ENCODE measurements at regions not wholly inside any gene's neighbourhood (a gene's known extent, or its start where the extent isn't known, plus 50 kb on each side); places are given as distances from the start of the nearest gene placed in this dataset.

- H3F3A ChIP-seq (ENCODE audit: low read length, unreplicated experiment), result no peaks in the 10 kb centered on the region
- BruUV-seq (replicated peaks), result no TSS peak
- no peaks in the 10 kb centered on the region for H3K4me1 ChIP-seq (ENCODE audit: insufficient read depth, low read length)
- H3K9me3 ChIP-seq (ENCODE audit: low read length), result no peaks in the 10 kb centered on the region
- H4K20me1 ChIP-seq (ENCODE audit: low read length), result no peaks in the 10 kb centered on the region
- H3K4me2 ChIP-seq (ENCODE audit: low read length), result no peak overlapping the region
- intact Hi-C loops (cut with micrococcal nuclease), result no loop called here
- no peaks in the 10 kb centered on the region for H3K79me2 ChIP-seq (ENCODE audit: low read length)
- no peak overlapping the region for H2AFZ ChIP-seq (ENCODE audit: low read length)
- DNase-seq, result no peak
- no peak overlapping the region for H3K4me3 ChIP-seq (ENCODE audit: low read length)
- no peaks in the 10 kb centered on the region for H3K36me3 ChIP-seq (ENCODE audit: low read depth, low read length)
- H3K9me2 ChIP-seq (replicated peaks; ENCODE audit: low read length), result no peaks in the 10 kb centered on the region
- H3K27ac ChIP-seq (ENCODE audit: low read length), result no peak overlapping the region
- ATAC-seq, result no peak
- no peaks in the 10 kb centered on the region for H3K27me3 ChIP-seq (ENCODE audit: low read length)
- TF ChIP-seq EZH2 (IDR thresholded peaks at IDR 0.05; ENCODE audit: low read length, unreplicated experiment) (no peak), EZH2phosphoT487 (IDR thresholded peaks at IDR 0.05; ENCODE audit: borderline replicate concordance, low read length) (no peak), CTCF (conservative IDR thresholded peaks at IDR 0.05; ENCODE audit: low read depth, low read length) (no peak)
- no peak overlapping the region for H3K9ac ChIP-seq (ENCODE audit: low read length)
- ChIA-PET POLR2A (ENCODE audit: unreplicated experiment) (no interaction called here), CTCF (no interaction called here)
Measured at GRCh38 chr6:129967427-129967826, 51.0 kb upstream of the L3MBTL3 start.

- CTCF ChIA-PET, result no interaction called here
- TF ChIP-seq EZH2phosphoT487 (IDR thresholded peaks at IDR 0.05; ENCODE audit: borderline replicate concordance, low read length), result no peak
- no peak for DNase-seq
- Histone ChIP-seq H3F3A (ENCODE audit: low read length, unreplicated experiment) (no peaks in the 10 kb centered on the region), H3K27ac (ENCODE audit: low read length) (no peak overlapping the region), H3K4me2 (ENCODE audit: low read length) (no peak overlapping the region), H2AFZ (ENCODE audit: low read length) (no peak overlapping the region), H3K9ac (ENCODE audit: low read length) (no peak overlapping the region), H3K9me3 (ENCODE audit: low read length) (no peaks in the 10 kb centered on the region), H3K36me3 (ENCODE audit: low read depth, low read length) (no peaks in the 10 kb centered on the region), H3K9me2 (replicated peaks; ENCODE audit: low read length) (no peaks in the 10 kb centered on the region), H3K27me3 (ENCODE audit: low read length) (no peaks in the 10 kb centered on the region), H4K20me1 (ENCODE audit: low read length) (no peaks in the 10 kb centered on the region), H3K4me1 (ENCODE audit: insufficient read depth, low read length) (no peaks in the 10 kb centered on the region), H3K79me2 (ENCODE audit: low read length) (no peaks in the 10 kb centered on the region), H3K4me3 (ENCODE audit: low read length) (no peak overlapping the region)
- intact Hi-C loops (cut with micrococcal nuclease), result no loop called here
- BruUV-seq (replicated peaks), result no TSS peak
- POLR2A ChIA-PET (ENCODE audit: unreplicated experiment), result no interaction called here
- no peak for ATAC-seq
Measured at GRCh38 chr6:129966125-129966524, 52.3 kb upstream of the L3MBTL3 start.

- Histone ChIP-seq H3K4me1 (ENCODE audit: insufficient read depth, low read length) (no peaks in the 10 kb centered on the region), H3K4me3 (ENCODE audit: low read length) (no peak overlapping the region), H3K9me2 (replicated peaks; ENCODE audit: low read length) (no peaks in the 10 kb centered on the region), H3K9me3 (ENCODE audit: low read length) (no peaks in the 10 kb centered on the region), H3K9ac (ENCODE audit: low read length) (no peak overlapping the region), H4K20me1 (ENCODE audit: low read length) (no peaks in the 10 kb centered on the region), H2AFZ (ENCODE audit: low read length) (no peak overlapping the region), H3K79me2 (ENCODE audit: low read length) (no peaks in the 10 kb centered on the region), H3K27me3 (ENCODE audit: low read length) (no peaks in the 10 kb centered on the region), H3K36me3 (ENCODE audit: low read depth, low read length) (no peaks in the 10 kb centered on the region), H3K4me2 (ENCODE audit: low read length) (no peak overlapping the region), H3F3A (ENCODE audit: low read length, unreplicated experiment) (no peaks in the 10 kb centered on the region), H3K27ac (ENCODE audit: low read length) (no peak overlapping the region)
- CTCF ChIA-PET, result no interaction called here
- TF ChIP-seq EZH2phosphoT487 (IDR thresholded peaks at IDR 0.05; ENCODE audit: borderline replicate concordance, low read length), result no peak
- TF ChIP-seq EZH2 (IDR thresholded peaks at IDR 0.05; ENCODE audit: low read length, unreplicated experiment), result no peak
- TF ChIP-seq CTCF (conservative IDR thresholded peaks at IDR 0.05; ENCODE audit: low read depth, low read length), result no peak
- DNase-seq, result no peak
- intact Hi-C loops (cut with micrococcal nuclease), result no loop called here
- POLR2A ChIA-PET (ENCODE audit: unreplicated experiment), result no interaction called here
- no peak for ATAC-seq
- BruUV-seq (replicated peaks), result no TSS peak
Measured at GRCh38 chr6:129965096-129965495, 53.3 kb upstream of the L3MBTL3 start.

Measured in PC-3 (cell line).